Astrocyte (in vitro differentiated cells and primary cell): ENCODE measurements at regions not wholly inside any gene's neighbourhood (a gene's known extent, or its start where the extent isn't known, plus 50 kb on each side); places are given as distances from the start of the nearest gene placed in this dataset.

Source experiments
- EZH2 ChIP-seq: IDR thresholded peaks from 2 replicates; pipeline ENCODE4 v1.6.1; 2012; ENCODE audit warnings: mild to moderate bottlenecking, low read length, inconsistent platforms; ENCODE audit not compliant: insufficient read depth
- TF ChIP-seq, protein P1 (sequence below): IDR thresholded peaks from 2 replicates; pipeline ENCODE4 v1.5.1; 2011; ENCODE audit warnings: low read depth, mild to moderate bottlenecking, inconsistent platforms, low read length, moderate library complexity; ENCODE audit not compliant: insufficient read depth

DNA sequence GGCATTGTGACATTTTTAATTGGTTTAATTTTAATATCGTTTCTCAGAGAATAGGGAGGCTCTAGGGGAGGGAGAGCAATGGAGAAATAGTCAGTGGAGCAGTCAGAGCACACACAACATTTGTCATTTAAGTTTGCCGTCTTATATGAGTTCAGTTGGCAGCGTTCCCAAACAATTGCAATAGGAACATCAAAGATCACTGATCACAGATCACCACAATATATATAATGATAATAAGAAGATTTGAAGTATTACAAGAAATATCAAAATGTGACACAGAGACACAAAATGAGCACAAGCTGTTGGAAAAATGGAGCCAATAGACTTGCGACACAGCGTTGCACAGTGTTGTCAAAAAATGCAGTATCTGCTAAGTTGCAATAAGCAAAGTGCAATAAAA, 303.7 kb downstream of the CDH19 start:
- no peak for TF ChIP-seq EZH2
- TF ChIP-seq, protein P1, sequence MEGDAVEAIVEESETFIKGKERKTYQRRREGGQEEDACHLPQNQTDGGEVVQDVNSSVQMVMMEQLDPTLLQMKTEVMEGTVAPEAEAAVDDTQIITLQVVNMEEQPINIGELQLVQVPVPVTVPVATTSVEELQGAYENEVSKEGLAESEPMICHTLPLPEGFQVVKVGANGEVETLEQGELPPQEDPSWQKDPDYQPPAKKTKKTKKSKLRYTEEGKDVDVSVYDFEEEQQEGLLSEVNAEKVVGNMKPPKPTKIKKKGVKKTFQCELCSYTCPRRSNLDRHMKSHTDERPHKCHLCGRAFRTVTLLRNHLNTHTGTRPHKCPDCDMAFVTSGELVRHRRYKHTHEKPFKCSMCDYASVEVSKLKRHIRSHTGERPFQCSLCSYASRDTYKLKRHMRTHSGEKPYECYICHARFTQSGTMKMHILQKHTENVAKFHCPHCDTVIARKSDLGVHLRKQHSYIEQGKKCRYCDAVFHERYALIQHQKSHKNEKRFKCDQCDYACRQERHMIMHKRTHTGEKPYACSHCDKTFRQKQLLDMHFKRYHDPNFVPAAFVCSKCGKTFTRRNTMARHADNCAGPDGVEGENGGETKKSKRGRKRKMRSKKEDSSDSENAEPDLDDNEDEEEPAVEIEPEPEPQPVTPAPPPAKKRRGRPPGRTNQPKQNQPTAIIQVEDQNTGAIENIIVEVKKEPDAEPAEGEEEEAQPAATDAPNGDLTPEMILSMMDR, result no peak
